ENCODE measurements at regions not wholly inside any gene's neighbourhood (a gene's known extent, or its start where the extent isn't known, plus 50 kb on each side); places are given as distances from the start of the nearest gene placed in this dataset.

GRCh38 chr2:856456-856855, 94.2 kb upstream of the SNTG2 start:
- in situ Hi-C loops (cut with MboI; ENCODE audit: low sequenced_read_pairs, unreplicated experiment), result no loop called here
- no peak for DNase-seq (ENCODE audit: low spot score)
- TF ChIP-seq CTCF (IDR thresholded peaks at IDR 0.05; ENCODE audit: borderline replicate concordance, control extremely low read depth, extremely low read depth, insufficient read depth, missing control alignments), result no peak

- in situ Hi-C loops (cut with MboI; ENCODE audit: low sequenced_read_pairs, unreplicated experiment), result no loop called here
- no peak for TF ChIP-seq CTCF (IDR thresholded peaks at IDR 0.05; ENCODE audit: borderline replicate concordance, control extremely low read depth, extremely low read depth, insufficient read depth, missing control alignments)
- no peak for DNase-seq (ENCODE audit: low spot score)
Observed at GRCh38 chr2:856041-856440, 94.6 kb upstream of the SNTG2 start.

- DNase-seq (ENCODE audit: low spot score), result no peak
- in situ Hi-C loops (cut with MboI; ENCODE audit: low sequenced_read_pairs, unreplicated experiment), result no loop called here
- TF ChIP-seq CTCF (IDR thresholded peaks at IDR 0.05; ENCODE audit: borderline replicate concordance, control extremely low read depth, extremely low read depth, insufficient read depth, missing control alignments), result no peak
Observed at GRCh38 chr2:855177-855576, 95.5 kb upstream of the SNTG2 start.

GRCh38 chr2:854460-854859, 96.2 kb upstream of the SNTG2 start:
- DNase-seq (ENCODE audit: low spot score), result peak; percentile 70
- in situ Hi-C loops (cut with MboI; ENCODE audit: low sequenced_read_pairs, unreplicated experiment), result no loop called here
- peak; percentile 34 for TF ChIP-seq CTCF (IDR thresholded peaks at IDR 0.05; ENCODE audit: borderline replicate concordance, control extremely low read depth, extremely low read depth, insufficient read depth, missing control alignments)

GRCh38 chr2:853203-853870, 97.3 kb upstream of the SNTG2 start:
- no peak for DNase-seq (ENCODE audit: low spot score)
- in situ Hi-C loops (cut with MboI; ENCODE audit: low sequenced_read_pairs, unreplicated experiment), result no loop called here
- no peak for TF ChIP-seq CTCF (IDR thresholded peaks at IDR 0.05; ENCODE audit: borderline replicate concordance, control extremely low read depth, extremely low read depth, insufficient read depth, missing control alignments)

- DNase-seq (ENCODE audit: low spot score), result no peak
- no peak for TF ChIP-seq CTCF (IDR thresholded peaks at IDR 0.05; ENCODE audit: borderline replicate concordance, control extremely low read depth, extremely low read depth, insufficient read depth, missing control alignments)
Observed at GRCh38 chr2:852168-852567, 98.5 kb upstream of the SNTG2 start.

More at GRCh38 chr2:852168-852567, 98.5 kb upstream of the SNTG2 start:
- in situ Hi-C loops (cut with MboI; ENCODE audit: low sequenced_read_pairs, unreplicated experiment), result no loop called here
